ENCODE measurements at regions not wholly inside any gene's neighbourhood (a gene's known extent, or its start where the extent isn't known, plus 50 kb on each side); places are given as distances from the start of the nearest gene placed in this dataset.

GRCh38 chr6:77403424-77403823, 59.9 kb downstream of the HTR1B start:
- no peak for FAIRE-seq
- no peak for DNase-seq (ENCODE audit: insufficient read length, low spot score)

DNA sequence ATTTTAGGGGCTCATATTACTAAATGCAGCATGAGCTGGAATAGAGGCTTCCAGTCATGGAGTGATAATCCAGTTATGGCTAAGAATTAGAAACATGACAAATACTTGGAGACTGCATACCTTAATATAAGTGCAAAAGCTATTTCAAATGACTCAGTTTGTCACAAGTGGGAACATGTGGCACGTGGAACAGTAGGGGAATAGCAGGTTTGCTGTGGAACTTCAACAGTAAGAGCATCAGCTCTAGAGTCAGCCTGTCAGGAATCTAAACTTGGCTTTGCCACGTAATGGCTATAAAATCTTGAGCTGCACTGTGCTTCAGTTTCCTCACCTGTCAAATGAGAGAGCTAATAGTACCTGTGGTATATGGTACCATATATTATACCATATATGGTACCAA, 62.1 kb downstream of the HTR1B start:
- no peak for FAIRE-seq
- DNase-seq (ENCODE audit: insufficient read length, low spot score) = no peak
- TF ChIP-seq POU2F2 (IDR thresholded peaks at IDR 0.05; ENCODE audit: low read depth, low read length) (no peak), SPI1 (IDR thresholded peaks at IDR 0.05; ENCODE audit: low read depth, low read length) (no peak), POLR2A (IDR thresholded peaks at IDR 0.05; ENCODE audit: low read depth, low read length) (no peak), POLR2AphosphoS5 (IDR thresholded peaks at IDR 0.05; ENCODE audit: low read depth, low read length) (no peak), PAX5 (IDR thresholded peaks at IDR 0.05; ENCODE audit: insufficient read depth, low read length, severe bottlenecking) (no peak), TAF1 (IDR thresholded peaks at IDR 0.05; ENCODE audit: low read depth, low read length) (no peak)

More at GRCh38 chr6:77403424-77403823, 59.9 kb downstream of the HTR1B start:
- no peak for TF ChIP-seq TAF1 (IDR thresholded peaks at IDR 0.05; ENCODE audit: low read depth, low read length)
- no peak for TF ChIP-seq POLR2A (IDR thresholded peaks at IDR 0.05; ENCODE audit: low read depth, low read length)
- no peak for TF ChIP-seq SPI1 (IDR thresholded peaks at IDR 0.05; ENCODE audit: low read depth, low read length)
- TF ChIP-seq POLR2AphosphoS5 (IDR thresholded peaks at IDR 0.05; ENCODE audit: low read depth, low read length) = no peak
- no peak for TF ChIP-seq POU2F2 (IDR thresholded peaks at IDR 0.05; ENCODE audit: low read depth, low read length)
- TF ChIP-seq PAX5 (IDR thresholded peaks at IDR 0.05; ENCODE audit: insufficient read depth, low read length, severe bottlenecking) = no peak

GRCh38 chr6:77397561-77397960, 65.7 kb downstream of the HTR1B start:
- TF ChIP-seq SPI1 (IDR thresholded peaks at IDR 0.05; ENCODE audit: low read depth, low read length) (no peak), POU2F2 (IDR thresholded peaks at IDR 0.05; ENCODE audit: low read depth, low read length) (no peak), POLR2A (IDR thresholded peaks at IDR 0.05; ENCODE audit: low read depth, low read length) (no peak), POLR2AphosphoS5 (IDR thresholded peaks at IDR 0.05; ENCODE audit: low read depth, low read length) (no peak), PAX5 (IDR thresholded peaks at IDR 0.05; ENCODE audit: insufficient read depth, low read length, severe bottlenecking) (no peak), TAF1 (IDR thresholded peaks at IDR 0.05; ENCODE audit: low read depth, low read length) (no peak)
- no peak for DNase-seq (ENCODE audit: insufficient read length, low spot score)
- no peak for FAIRE-seq

DNA sequence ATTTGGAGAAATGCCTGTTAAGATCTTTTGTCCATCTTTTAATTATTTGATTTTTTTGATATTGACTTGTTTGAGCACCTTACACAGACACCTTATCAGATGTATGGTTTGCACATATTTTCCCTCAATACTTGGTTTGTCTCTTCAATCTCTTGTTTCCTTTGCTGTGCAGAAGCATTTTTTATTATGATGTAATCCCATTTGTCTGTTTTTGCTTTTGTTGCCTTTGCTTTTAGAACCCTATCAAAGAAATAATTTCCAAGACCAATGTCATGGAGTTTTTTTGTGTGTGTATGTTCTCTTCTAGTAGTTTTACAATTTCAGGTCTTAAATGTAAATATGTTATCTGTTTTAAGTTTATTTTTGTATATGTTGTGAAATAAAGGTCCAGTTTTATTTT, 73.9 kb downstream of the HTR1B start:
- no peak for DNase-seq (ENCODE audit: insufficient read length, low spot score)
- TF ChIP-seq POU2F2 (IDR thresholded peaks at IDR 0.05; ENCODE audit: low read depth, low read length) (no peak), POLR2A (IDR thresholded peaks at IDR 0.05; ENCODE audit: low read depth, low read length) (no peak), SPI1 (IDR thresholded peaks at IDR 0.05; ENCODE audit: low read depth, low read length) (no peak), PAX5 (IDR thresholded peaks at IDR 0.05; ENCODE audit: insufficient read depth, low read length, severe bottlenecking) (no peak), POLR2AphosphoS5 (IDR thresholded peaks at IDR 0.05; ENCODE audit: low read depth, low read length) (no peak), TAF1 (IDR thresholded peaks at IDR 0.05; ENCODE audit: low read depth, low read length) (no peak)
- FAIRE-seq = no peak

DNA sequence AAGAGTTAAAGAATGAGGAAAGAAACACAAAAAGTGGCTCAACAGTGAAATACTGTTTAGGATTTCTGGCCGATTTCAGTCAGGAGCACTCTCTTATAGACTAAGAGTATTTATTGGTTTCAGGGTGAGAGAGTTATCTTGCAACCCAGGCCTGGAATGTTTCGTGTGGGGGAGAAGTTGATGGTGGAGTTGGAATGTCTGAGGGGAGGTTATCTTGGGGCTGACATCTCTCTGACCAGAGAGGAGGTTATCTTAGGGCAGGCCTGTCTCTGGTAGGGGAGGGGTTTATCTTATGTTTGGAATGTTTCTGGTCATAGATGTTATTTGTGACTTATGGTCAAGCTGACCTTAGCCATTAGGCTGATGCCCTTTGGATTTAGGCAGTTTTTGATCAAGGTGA, 80.3 kb downstream of the HTR1B start:
- FAIRE-seq = no peak
- DNase-seq (ENCODE audit: insufficient read length, low spot score) = no peak
- TF ChIP-seq POLR2A (IDR thresholded peaks at IDR 0.05; ENCODE audit: low read depth, low read length) (no peak), SPI1 (IDR thresholded peaks at IDR 0.05; ENCODE audit: low read depth, low read length) (no peak), PAX5 (IDR thresholded peaks at IDR 0.05; ENCODE audit: insufficient read depth, low read length, severe bottlenecking) (no peak), TAF1 (IDR thresholded peaks at IDR 0.05; ENCODE audit: low read depth, low read length) (no peak), POU2F2 (IDR thresholded peaks at IDR 0.05; ENCODE audit: low read depth, low read length) (no peak), POLR2AphosphoS5 (IDR thresholded peaks at IDR 0.05; ENCODE audit: low read depth, low read length) (no peak)

- DNase-seq (ENCODE audit: insufficient read length, low spot score) (no peak), FAIRE-seq (no peak)
- no peak for TF ChIP-seq POLR2AphosphoS5 (IDR thresholded peaks at IDR 0.05; ENCODE audit: low read depth, low read length)
- TF ChIP-seq SPI1 (IDR thresholded peaks at IDR 0.05; ENCODE audit: low read depth, low read length) = no peak
- no peak for TF ChIP-seq POU2F2 (IDR thresholded peaks at IDR 0.05; ENCODE audit: low read depth, low read length)
- TF ChIP-seq TAF1 (IDR thresholded peaks at IDR 0.05; ENCODE audit: low read depth, low read length) = no peak
- TF ChIP-seq PAX5 (IDR thresholded peaks at IDR 0.05; ENCODE audit: insufficient read depth, low read length, severe bottlenecking) = no peak
- no peak for TF ChIP-seq POLR2A (IDR thresholded peaks at IDR 0.05; ENCODE audit: low read depth, low read length)
These were observed 89.3 kb downstream of the HTR1B start for GRCh38 chr6:77373955-77374354.

DNA sequence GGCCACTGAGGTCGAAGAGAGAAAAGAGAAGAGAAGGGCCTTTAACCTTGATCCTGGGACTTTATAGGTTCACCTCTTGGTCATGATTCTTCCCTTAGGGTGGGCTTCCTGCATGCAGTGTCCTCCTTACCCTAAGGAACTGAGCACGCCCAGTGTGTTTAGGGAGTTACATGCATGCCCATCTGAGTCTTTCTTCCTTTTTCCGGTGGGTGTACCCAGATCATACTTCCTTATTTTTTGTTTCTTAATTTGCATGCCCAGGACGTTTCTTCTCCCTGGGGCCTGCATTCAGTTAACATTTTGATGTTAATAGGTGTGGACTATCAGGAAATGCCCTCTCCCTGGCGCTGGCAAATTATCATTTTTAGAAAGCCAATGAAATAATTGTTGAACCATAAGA, 91.5 kb downstream of the HTR1B start:
- no peak for DNase-seq (ENCODE audit: insufficient read length, low spot score)
- no peak for TF ChIP-seq POLR2A (IDR thresholded peaks at IDR 0.05; ENCODE audit: low read depth, low read length)
- TF ChIP-seq SPI1 (IDR thresholded peaks at IDR 0.05; ENCODE audit: low read depth, low read length) = no peak
- no peak for TF ChIP-seq TAF1 (IDR thresholded peaks at IDR 0.05; ENCODE audit: low read depth, low read length)
- no peak for TF ChIP-seq PAX5 (IDR thresholded peaks at IDR 0.05; ENCODE audit: insufficient read depth, low read length, severe bottlenecking)
- TF ChIP-seq POU2F2 (IDR thresholded peaks at IDR 0.05; ENCODE audit: low read depth, low read length) = no peak
- TF ChIP-seq POLR2AphosphoS5 (IDR thresholded peaks at IDR 0.05; ENCODE audit: low read depth, low read length) = no peak
- FAIRE-seq = no peak

- FAIRE-seq = no peak
- TF ChIP-seq POLR2AphosphoS5 (IDR thresholded peaks at IDR 0.05; ENCODE audit: low read depth, low read length) = no peak
- no peak for TF ChIP-seq POLR2A (IDR thresholded peaks at IDR 0.05; ENCODE audit: low read depth, low read length)
- no peak for TF ChIP-seq PAX5 (IDR thresholded peaks at IDR 0.05; ENCODE audit: insufficient read depth, low read length, severe bottlenecking)
- TF ChIP-seq TAF1 (IDR thresholded peaks at IDR 0.05; ENCODE audit: low read depth, low read length) = no peak
- no peak for TF ChIP-seq POU2F2 (IDR thresholded peaks at IDR 0.05; ENCODE audit: low read depth, low read length)
- TF ChIP-seq SPI1 (IDR thresholded peaks at IDR 0.05; ENCODE audit: low read depth, low read length) = no peak
- DNase-seq (ENCODE audit: insufficient read length, low spot score) = no peak
These were observed 94.5 kb downstream of the HTR1B start for GRCh38 chr6:77368660-77369313.

GRCh38 chr6:77366798-77367197, 96.5 kb downstream of the HTR1B start:
- DNase-seq (ENCODE audit: insufficient read length, low spot score) (no peak), FAIRE-seq (no peak)
- TF ChIP-seq PAX5 (IDR thresholded peaks at IDR 0.05; ENCODE audit: insufficient read depth, low read length, severe bottlenecking) (no peak), POLR2A (IDR thresholded peaks at IDR 0.05; ENCODE audit: low read depth, low read length) (no peak), SPI1 (IDR thresholded peaks at IDR 0.05; ENCODE audit: low read depth, low read length) (no peak), POLR2AphosphoS5 (IDR thresholded peaks at IDR 0.05; ENCODE audit: low read depth, low read length) (no peak), TAF1 (IDR thresholded peaks at IDR 0.05; ENCODE audit: low read depth, low read length) (no peak), POU2F2 (IDR thresholded peaks at IDR 0.05; ENCODE audit: low read depth, low read length) (no peak)

All from GM12891 (cell line).